Hepatocyte (in vitro differentiated cells): ENCODE measurements at regions not wholly inside any gene's neighbourhood (a gene's known extent, or its start where the extent isn't known, plus 50 kb on each side); places are given as distances from the start of the nearest gene placed in this dataset.

Source experiments
- EZH2 ChIP-seq: fragments of 200-600 bp; sonication (generic); IDR thresholded peaks from 2 replicates; pipeline ENCODE4 v1.6.1; 2016; ENCODE audit warnings: antibody characterized with exemption, mild to moderate bottlenecking, borderline replicate concordance
- EZH2phosphoT487 ChIP-seq: fragments of 200-600 bp; sonication (generic); IDR thresholded peaks from one replicate; pipeline ENCODE4 v1.6.1; 2018; ENCODE audit warnings: antibody characterized with exemption, mild to moderate bottlenecking, low read depth, moderate library complexity; ENCODE audit not compliant: unreplicated experiment, severe bottlenecking
- TF ChIP-seq, protein P1 (sequence below): fragments of 200-600 bp; sonication (generic); IDR thresholded peaks from 2 replicates; pipeline ENCODE4 v1.5.1; 2016; ENCODE audit warnings: antibody characterized with exemption, mild to moderate bottlenecking; ENCODE audit not compliant: poor library complexity

DNA sequence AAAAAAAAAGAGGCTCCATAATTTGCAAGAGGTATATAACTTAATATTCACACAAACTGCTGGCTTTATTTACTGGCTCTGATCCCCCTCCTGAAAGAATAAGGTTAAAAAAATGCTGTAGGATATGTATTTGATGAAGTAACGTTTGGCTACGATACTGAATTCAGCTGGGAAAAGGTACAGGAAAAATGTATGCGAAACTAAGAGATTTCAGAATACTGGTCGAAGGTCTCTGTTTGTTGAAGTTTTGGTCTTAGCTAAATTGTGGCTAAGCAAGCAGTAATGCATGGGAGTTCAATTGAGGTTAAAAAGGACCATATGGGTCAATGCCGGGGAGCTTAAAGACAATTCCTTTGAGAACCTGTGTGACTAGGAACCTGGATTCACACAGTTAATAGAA lies 355.5 kb upstream of the NCAM2 start:
- TF ChIP-seq, protein P1, sequence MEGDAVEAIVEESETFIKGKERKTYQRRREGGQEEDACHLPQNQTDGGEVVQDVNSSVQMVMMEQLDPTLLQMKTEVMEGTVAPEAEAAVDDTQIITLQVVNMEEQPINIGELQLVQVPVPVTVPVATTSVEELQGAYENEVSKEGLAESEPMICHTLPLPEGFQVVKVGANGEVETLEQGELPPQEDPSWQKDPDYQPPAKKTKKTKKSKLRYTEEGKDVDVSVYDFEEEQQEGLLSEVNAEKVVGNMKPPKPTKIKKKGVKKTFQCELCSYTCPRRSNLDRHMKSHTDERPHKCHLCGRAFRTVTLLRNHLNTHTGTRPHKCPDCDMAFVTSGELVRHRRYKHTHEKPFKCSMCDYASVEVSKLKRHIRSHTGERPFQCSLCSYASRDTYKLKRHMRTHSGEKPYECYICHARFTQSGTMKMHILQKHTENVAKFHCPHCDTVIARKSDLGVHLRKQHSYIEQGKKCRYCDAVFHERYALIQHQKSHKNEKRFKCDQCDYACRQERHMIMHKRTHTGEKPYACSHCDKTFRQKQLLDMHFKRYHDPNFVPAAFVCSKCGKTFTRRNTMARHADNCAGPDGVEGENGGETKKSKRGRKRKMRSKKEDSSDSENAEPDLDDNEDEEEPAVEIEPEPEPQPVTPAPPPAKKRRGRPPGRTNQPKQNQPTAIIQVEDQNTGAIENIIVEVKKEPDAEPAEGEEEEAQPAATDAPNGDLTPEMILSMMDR, result no peak
- TF ChIP-seq EZH2 (no peak), EZH2phosphoT487 (no peak)
